ENCODE measurements at regions not wholly inside any gene's neighbourhood (a gene's known extent, or its start where the extent isn't known, plus 50 kb on each side); places are given as distances from the start of the nearest gene placed in this dataset.

DNA sequence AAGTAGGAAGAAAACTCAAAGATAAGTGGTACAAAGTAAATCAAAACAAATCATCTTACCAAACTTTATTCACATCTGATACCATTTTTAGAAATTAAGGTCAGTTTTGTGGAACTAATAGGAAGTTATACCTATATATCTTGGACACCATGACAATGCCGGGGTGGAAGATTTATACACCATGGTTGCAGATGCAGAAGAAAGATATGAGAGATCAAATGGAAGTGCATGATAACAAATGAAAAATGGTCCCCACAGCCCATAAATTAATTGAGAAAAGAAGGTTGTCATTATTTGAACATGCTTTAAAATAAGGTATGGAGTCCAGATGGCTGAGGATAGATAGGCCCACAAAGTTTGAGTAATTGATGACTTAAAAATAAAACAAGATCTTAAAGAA lies 276.8 kb downstream of the TSHZ3 start:
- Mint-ChIP-seq H3K4me3 (no peak overlapping the region), H3K27ac (no peak overlapping the region), H3K36me3 (ENCODE audit: low read depth) (no peaks in the 10 kb centered on the region), H3K4me1 (peaks cover 57% of the 10 kb centered on the region), H3K27me3 (ENCODE audit: low read depth, poor library complexity) (peaks cover 20% of the 10 kb centered on the region), H3K9me3 (no peaks in the 10 kb centered on the region)
- TF ChIP-seq CTCF (IDR thresholded peaks at IDR 0.05) = no peak
- no peak for DNase-seq

GRCh38 chr19:31071136-31071855 lies 277.9 kb downstream of the TSHZ3 start:
- no peaks in the 10 kb centered on the region for H3K9me3 Mint-ChIP-seq
- no peak for TF ChIP-seq CTCF (IDR thresholded peaks at IDR 0.05)
- no peak overlapping the region for H3K27ac Mint-ChIP-seq

DNA sequence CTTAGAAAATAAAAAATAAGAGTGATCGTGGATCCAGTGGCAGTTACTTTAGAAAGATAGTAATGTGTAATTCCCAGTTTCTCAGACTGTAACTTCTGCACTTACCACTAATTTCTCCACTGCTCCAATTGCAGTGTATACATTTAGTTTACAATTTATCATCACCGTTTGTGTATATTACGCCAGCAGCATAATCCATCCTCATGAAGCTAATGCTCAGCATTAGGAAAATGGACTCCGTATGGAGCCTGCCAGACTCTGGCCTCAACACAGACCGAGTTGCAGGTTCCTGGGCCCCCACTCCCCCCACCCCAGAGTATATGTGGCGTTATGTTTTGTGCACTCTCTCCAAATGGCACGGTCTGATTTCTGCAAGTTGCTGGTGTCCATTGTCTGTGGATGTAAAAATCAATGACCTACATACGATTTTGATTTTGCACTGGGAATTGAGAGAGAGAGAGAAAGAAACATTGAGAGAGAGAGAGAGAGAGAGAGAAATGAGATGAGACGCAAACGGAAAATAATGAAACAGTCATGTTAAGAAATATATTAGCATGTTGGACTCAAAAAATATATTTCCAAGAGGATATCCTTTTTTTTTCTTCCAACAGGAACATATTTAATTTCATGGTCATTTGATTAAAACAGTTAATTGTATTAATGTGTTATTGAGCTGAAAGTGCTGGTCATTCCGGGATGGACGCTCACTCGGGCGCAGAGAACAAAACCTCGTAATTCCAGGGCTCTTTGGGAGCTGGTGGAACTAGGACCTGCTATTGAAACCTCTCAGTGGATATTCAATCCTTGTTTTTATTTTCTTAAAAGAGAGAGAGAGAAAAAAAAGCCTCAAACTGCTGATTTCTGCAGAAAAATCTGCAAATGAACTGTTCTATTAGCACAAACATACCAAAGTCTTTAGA lies 278.8 kb downstream of the TSHZ3 start:
- no peak for TF ChIP-seq CTCF (IDR thresholded peaks at IDR 0.05)
- H3K4me3 Mint-ChIP-seq = no peak overlapping the region

More at GRCh38 chr19:31071136-31071855, 277.9 kb downstream of the TSHZ3 start:
- Mint-ChIP-seq H3K4me1 (peaks cover 64% of the 10 kb centered on the region), H3K36me3 (ENCODE audit: low read depth) (no peaks in the 10 kb centered on the region), H3K4me3 (no peak overlapping the region), H3K27me3 (ENCODE audit: low read depth, poor library complexity) (peaks cover 19% of the 10 kb centered on the region)
- DNase-seq = no peak

DNA sequence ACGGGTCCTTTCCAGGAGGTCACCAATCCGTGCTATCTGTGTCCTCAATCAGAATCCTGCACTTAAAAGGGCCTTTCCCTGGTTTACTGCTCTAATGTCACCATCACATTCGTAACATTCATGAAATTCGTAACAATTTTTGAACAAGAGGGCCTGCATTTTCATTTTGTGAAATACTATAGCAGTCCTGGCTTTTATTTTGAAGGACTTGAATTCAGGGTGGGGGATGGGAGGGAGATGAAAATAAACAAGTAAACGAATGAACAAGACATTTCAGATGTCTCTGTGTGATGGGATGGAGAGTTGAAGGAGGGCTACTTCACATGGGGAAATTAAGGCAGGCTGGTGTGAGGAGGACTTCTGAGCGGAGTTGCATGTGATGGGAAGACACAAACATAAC lies 281.0 kb downstream of the TSHZ3 start:
- Mint-ChIP-seq H3K36me3 (ENCODE audit: low read depth) (no peaks in the 10 kb centered on the region), H3K4me1 (peaks cover 38% of the 10 kb centered on the region), H3K27me3 (ENCODE audit: low read depth, poor library complexity) (peaks cover 3% of the 10 kb centered on the region), H3K4me3 (no peak overlapping the region), H3K27ac (no peak overlapping the region), H3K9me3 (no peaks in the 10 kb centered on the region)
- no peak for TF ChIP-seq CTCF (IDR thresholded peaks at IDR 0.05)
- DNase-seq = no peak

More for the DNA sequence above, 278.8 kb downstream of the TSHZ3 start:
- no peak for DNase-seq
- no peak overlapping the region for H3K27ac Mint-ChIP-seq
- H3K27me3 Mint-ChIP-seq (ENCODE audit: low read depth, poor library complexity) = peaks cover 17% of the 10 kb centered on the region
- H3K9me3 Mint-ChIP-seq = no peaks in the 10 kb centered on the region
- no peaks in the 10 kb centered on the region for H3K36me3 Mint-ChIP-seq (ENCODE audit: low read depth)
- peaks cover 59% of the 10 kb centered on the region for H3K4me1 Mint-ChIP-seq

GRCh38 chr19:31066385-31066784 lies 282.9 kb downstream of the TSHZ3 start:
- Mint-ChIP-seq H3K36me3 (ENCODE audit: low read depth) (no peaks in the 10 kb centered on the region), H3K27me3 (ENCODE audit: low read depth, poor library complexity) (peaks cover 7% of the 10 kb centered on the region), H3K9me3 (no peaks in the 10 kb centered on the region), H3K4me3 (no peak overlapping the region), H3K4me1 (peaks cover 31% of the 10 kb centered on the region), H3K27ac (no peak overlapping the region)
- TF ChIP-seq CTCF (IDR thresholded peaks at IDR 0.05) = no peak
- DNase-seq = no peak

Data from nephron progenitor cell (in vitro differentiated cells).